HG02571 (cell line): ENCODE measurements at regions not wholly inside any gene's neighbourhood (a gene's known extent, or its start where the extent isn't known, plus 50 kb on each side); places are given as distances from the start of the nearest gene placed in this dataset.
"Not testable (repeated sequence)": the region's sequence is repeated elsewhere in the genome, so short reads cannot be mapped to it uniquely, and the experiment has no call there.

Experiments
- ATAC-seq: cut with Tn5 transposase; IDR thresholded peaks from one replicate; pipeline ENCODE4 v1.9.1; 2021; ENCODE audit warnings: mild to moderate bottlenecking, moderate library complexity; ENCODE audit not compliant: unreplicated experiment

- ATAC-seq = no peak
Measured at GRCh38 chr11:112613051-112613972, 347.9 kb upstream of the NCAM1 start.

GRCh38 chr11:112614605-112615004, 346.6 kb upstream of the NCAM1 start:
- ATAC-seq = no peak

GRCh38 chr11:112615238-112615637, 346.0 kb upstream of the NCAM1 start:
- ATAC-seq = no peak

GRCh38 chr11:112615891-112616290, 345.3 kb upstream of the NCAM1 start:
- no peak for ATAC-seq

- no peak for ATAC-seq
Measured at GRCh38 chr11:112616327-112617097, 344.7 kb upstream of the NCAM1 start.

GRCh38 chr11:112617098-112617425, 344.2 kb upstream of the NCAM1 start:
- ATAC-seq = no peak

- no peak for ATAC-seq
Measured at GRCh38 chr11:112617977-112618826, 343.0 kb upstream of the NCAM1 start.

- no peak for ATAC-seq
Measured at GRCh38 chr11:112619106-112619505, 342.1 kb upstream of the NCAM1 start.

- ATAC-seq = no peak
Measured at GRCh38 chr11:112620621-112621394, 340.4 kb upstream of the NCAM1 start.

- no peak for ATAC-seq
Measured at GRCh38 chr11:112623057-112623456, 338.2 kb upstream of the NCAM1 start.

GRCh38 chr11:112624431-112624830, 336.8 kb upstream of the NCAM1 start:
- ATAC-seq = no peak

GRCh38 chr11:112624971-112625370, 336.2 kb upstream of the NCAM1 start:
- ATAC-seq = not testable (repeated sequence)

- ATAC-seq = no peak
Measured at GRCh38 chr11:112625814-112626213, 335.4 kb upstream of the NCAM1 start.

GRCh38 chr11:112626731-112627130, 334.5 kb upstream of the NCAM1 start:
- no peak for ATAC-seq

GRCh38 chr11:112627588-112628045, 333.6 kb upstream of the NCAM1 start:
- peak; percentile 57 for ATAC-seq

- no peak for ATAC-seq
Measured at GRCh38 chr11:112628676-112629075, 332.5 kb upstream of the NCAM1 start.

GRCh38 chr11:112630496-112630895, 330.7 kb upstream of the NCAM1 start:
- ATAC-seq = no peak

GRCh38 chr11:112631333-112631732, 329.9 kb upstream of the NCAM1 start:
- no peak for ATAC-seq

- no peak for ATAC-seq
Measured at GRCh38 chr11:112632866-112633505, 328.2 kb upstream of the NCAM1 start.

- ATAC-seq = no peak
Measured at GRCh38 chr11:112634551-112634950, 326.7 kb upstream of the NCAM1 start.
